ENCODE measurements at regions not wholly inside any gene's neighbourhood (a gene's known extent, or its start where the extent isn't known, plus 50 kb on each side); places are given as distances from the start of the nearest gene placed in this dataset.

GRCh38 chr20:51129147-51129776, 106.4 kb upstream of the KCNG1 start:
- no peak for TF ChIP-seq EZH2 (IDR thresholded peaks at IDR 0.05; ENCODE audit: borderline replicate concordance, low read length)
- TF ChIP-seq, protein P1, sequence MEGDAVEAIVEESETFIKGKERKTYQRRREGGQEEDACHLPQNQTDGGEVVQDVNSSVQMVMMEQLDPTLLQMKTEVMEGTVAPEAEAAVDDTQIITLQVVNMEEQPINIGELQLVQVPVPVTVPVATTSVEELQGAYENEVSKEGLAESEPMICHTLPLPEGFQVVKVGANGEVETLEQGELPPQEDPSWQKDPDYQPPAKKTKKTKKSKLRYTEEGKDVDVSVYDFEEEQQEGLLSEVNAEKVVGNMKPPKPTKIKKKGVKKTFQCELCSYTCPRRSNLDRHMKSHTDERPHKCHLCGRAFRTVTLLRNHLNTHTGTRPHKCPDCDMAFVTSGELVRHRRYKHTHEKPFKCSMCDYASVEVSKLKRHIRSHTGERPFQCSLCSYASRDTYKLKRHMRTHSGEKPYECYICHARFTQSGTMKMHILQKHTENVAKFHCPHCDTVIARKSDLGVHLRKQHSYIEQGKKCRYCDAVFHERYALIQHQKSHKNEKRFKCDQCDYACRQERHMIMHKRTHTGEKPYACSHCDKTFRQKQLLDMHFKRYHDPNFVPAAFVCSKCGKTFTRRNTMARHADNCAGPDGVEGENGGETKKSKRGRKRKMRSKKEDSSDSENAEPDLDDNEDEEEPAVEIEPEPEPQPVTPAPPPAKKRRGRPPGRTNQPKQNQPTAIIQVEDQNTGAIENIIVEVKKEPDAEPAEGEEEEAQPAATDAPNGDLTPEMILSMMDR (conservative IDR thresholded peaks at IDR 0.05 in 1 of 2, IDR thresholded peaks at IDR 0.05 in 1 of 2; ENCODE audit: extremely low read depth in 1 of 2, insufficient read depth in 1 of 2, low read depth in 1 of 2, low read length in 2 of 2), result no peak

Measured in mammary epithelial cell (primary cell).